HL-60 (cell line): ENCODE measurements at regions not wholly inside any gene's neighbourhood (a gene's known extent, or its start where the extent isn't known, plus 50 kb on each side); places are given as distances from the start of the nearest gene placed in this dataset.

ENCODE experiments used
- DNase-seq, 2 experiments: peaks; one replicate each; pipeline ENCODE4 v3.0.0-alpha.2; 2010 to 2020; ENCODE audit warnings: low read depth in 1 of 2, low spot score in 1 of 2
- H3K27ac ChIP-seq: fragments of 250-450 bp; sonication (Bioruptor Pico); replicated peaks from 2 replicates; pipeline ENCODE4 v1.5.1; 2020; ENCODE audit warnings: mild to moderate bottlenecking, moderate library complexity
- H3K27me3 ChIP-seq: fragments of 250-450 bp; sonication (Bioruptor Pico); 2 replicates; pipeline ENCODE4 v1.5.1; 2021; ENCODE audit warnings: mild to moderate bottlenecking, moderate library complexity; ENCODE audit not compliant: insufficient read depth, poor library complexity, severe bottlenecking
- H3K4me3 ChIP-seq: replicated peaks from 2 replicates; pipeline ENCODE4 v1.5.1; 2011; ENCODE audit warnings: mild to moderate bottlenecking, control low read depth, low read length; ENCODE audit not compliant: insufficient read depth
- GABPA ChIP-seq: IDR thresholded peaks from 2 replicates; pipeline ENCODE4 v1.6.1; 2012; ENCODE audit warnings: low read depth
- POLR2AphosphoS5 ChIP-seq: IDR thresholded peaks from 2 replicates; pipeline ENCODE4 v1.6.1; 2012; ENCODE audit warnings: low read depth
- SPI1 ChIP-seq: IDR thresholded peaks from 2 replicates; pipeline ENCODE4 v1.6.1; 2012; ENCODE audit warnings: low read depth, mild to moderate bottlenecking, borderline replicate concordance
- TF ChIP-seq, protein P1 (sequence below): IDR thresholded peaks from 2 replicates; pipeline ENCODE4 v1.6.1; 2012; ENCODE audit warnings: low read depth; ENCODE audit not compliant: insufficient replicate concordance
- TF ChIP-seq, protein P2 (sequence below): IDR thresholded peaks from one replicate; pipeline ENCODE4 v1.5.1; 2011; ENCODE audit warnings: low read length, control low read depth, inconsistent platforms; ENCODE audit not compliant: insufficient read depth

DNA sequence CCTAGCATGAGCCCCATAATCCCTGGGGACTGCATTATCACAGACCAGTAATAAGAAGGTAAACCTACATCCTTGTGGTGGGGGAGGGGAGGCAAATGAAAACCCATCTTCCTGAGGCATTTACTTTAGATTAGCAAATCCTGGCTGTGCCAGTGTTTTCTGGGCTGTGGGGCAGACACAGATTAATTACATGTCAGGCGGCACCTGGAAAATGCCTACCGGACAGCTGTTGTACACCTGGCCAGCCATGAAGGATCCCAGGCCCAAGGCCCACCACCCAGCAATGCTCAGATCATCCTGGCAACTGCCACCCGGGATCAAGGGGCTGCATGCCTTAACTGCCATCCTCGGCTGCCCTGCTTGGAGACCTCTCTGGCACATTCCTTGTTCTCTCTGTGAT, 59.1 kb upstream of the RASA2 start:
- Histone ChIP-seq H3K27ac (no peak overlapping the region), H3K27me3 (no peaks in the 10 kb centered on the region), H3K4me3 (no peak overlapping the region)
- DNase-seq: no peak
- TF ChIP-seq GABPA (no peak), SPI1 (no peak)
- TF ChIP-seq, protein P1, sequence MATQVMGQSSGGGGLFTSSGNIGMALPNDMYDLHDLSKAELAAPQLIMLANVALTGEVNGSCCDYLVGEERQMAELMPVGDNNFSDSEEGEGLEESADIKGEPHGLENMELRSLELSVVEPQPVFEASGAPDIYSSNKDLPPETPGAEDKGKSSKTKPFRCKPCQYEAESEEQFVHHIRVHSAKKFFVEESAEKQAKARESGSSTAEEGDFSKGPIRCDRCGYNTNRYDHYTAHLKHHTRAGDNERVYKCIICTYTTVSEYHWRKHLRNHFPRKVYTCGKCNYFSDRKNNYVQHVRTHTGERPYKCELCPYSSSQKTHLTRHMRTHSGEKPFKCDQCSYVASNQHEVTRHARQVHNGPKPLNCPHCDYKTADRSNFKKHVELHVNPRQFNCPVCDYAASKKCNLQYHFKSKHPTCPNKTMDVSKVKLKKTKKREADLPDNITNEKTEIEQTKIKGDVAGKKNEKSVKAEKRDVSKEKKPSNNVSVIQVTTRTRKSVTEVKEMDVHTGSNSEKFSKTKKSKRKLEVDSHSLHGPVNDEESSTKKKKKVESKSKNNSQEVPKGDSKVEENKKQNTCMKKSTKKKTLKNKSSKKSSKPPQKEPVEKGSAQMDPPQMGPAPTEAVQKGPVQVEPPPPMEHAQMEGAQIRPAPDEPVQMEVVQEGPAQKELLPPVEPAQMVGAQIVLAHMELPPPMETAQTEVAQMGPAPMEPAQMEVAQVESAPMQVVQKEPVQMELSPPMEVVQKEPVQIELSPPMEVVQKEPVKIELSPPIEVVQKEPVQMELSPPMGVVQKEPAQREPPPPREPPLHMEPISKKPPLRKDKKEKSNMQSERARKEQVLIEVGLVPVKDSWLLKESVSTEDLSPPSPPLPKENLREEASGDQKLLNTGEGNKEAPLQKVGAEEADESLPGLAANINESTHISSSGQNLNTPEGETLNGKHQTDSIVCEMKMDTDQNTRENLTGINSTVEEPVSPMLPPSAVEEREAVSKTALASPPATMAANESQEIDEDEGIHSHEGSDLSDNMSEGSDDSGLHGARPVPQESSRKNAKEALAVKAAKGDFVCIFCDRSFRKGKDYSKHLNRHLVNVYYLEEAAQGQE: no peak

DNA sequence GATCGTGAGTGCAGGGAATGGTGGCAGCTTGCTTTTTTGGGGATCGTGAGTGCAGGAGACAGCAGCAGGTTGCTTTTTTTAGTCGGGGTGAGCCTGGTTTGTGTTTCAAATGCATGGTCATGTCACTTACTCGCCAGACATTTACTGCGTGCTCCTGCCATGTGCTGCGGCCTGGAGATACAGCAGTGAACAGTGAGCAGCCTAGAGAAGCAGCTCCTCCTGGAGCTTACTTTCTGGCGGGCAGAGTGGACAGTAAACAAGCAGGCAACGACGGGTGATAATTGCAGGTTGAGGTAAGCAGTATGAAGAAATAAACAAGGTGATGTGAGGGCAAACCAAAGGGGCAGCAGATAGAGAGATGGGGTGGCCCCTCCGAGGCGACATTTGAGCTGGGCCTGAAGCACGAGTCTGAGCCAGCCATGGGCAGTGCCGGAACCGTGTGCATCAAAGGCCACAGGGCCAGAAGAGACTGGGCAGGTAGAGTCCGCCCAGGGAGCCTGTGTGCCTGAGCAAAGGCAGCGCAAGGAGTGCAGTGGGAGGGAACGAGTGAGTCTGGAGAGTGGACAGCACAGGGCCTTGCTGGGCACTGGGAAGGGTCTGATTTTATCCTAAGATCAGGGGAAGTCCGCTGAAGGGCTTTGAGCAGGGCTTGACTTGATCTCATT, 57.3 kb upstream of the RASA2 start:
- Histone ChIP-seq H3K4me3 (no peak overlapping the region), H3K27me3 (no peaks in the 10 kb centered on the region), H3K27ac (no peak overlapping the region)
- no peak for DNase-seq
- TF ChIP-seq GABPA (no peak), POLR2AphosphoS5 (no peak), SPI1 (no peak)
- TF ChIP-seq, protein P2, sequence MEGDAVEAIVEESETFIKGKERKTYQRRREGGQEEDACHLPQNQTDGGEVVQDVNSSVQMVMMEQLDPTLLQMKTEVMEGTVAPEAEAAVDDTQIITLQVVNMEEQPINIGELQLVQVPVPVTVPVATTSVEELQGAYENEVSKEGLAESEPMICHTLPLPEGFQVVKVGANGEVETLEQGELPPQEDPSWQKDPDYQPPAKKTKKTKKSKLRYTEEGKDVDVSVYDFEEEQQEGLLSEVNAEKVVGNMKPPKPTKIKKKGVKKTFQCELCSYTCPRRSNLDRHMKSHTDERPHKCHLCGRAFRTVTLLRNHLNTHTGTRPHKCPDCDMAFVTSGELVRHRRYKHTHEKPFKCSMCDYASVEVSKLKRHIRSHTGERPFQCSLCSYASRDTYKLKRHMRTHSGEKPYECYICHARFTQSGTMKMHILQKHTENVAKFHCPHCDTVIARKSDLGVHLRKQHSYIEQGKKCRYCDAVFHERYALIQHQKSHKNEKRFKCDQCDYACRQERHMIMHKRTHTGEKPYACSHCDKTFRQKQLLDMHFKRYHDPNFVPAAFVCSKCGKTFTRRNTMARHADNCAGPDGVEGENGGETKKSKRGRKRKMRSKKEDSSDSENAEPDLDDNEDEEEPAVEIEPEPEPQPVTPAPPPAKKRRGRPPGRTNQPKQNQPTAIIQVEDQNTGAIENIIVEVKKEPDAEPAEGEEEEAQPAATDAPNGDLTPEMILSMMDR: no peak
- TF ChIP-seq, protein P1: no peak

DNA sequence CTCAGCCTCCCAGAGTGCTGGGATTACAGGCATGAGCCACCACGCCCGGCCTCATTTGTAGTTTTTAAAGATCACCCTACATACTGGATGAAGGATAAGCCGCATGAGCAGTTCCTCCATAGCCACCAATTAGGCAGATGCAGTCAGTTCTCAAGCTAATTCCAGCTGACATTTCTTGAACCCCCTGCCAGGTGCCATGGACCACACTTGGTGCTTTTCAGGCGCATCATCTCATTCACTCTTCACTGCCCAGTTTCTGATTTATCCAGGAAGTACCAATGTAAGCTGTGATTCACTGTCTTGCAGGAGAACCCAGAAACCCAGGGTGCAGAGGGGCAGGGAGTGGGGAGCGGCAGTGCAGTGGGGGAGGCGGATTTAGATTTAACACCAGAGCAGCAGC, 56.5 kb upstream of the RASA2 start:
- Histone ChIP-seq H3K27me3 (no peaks in the 10 kb centered on the region), H3K27ac (no peak overlapping the region), H3K4me3 (no peak overlapping the region)
- no peak for DNase-seq
- TF ChIP-seq, protein P2: no peak
- TF ChIP-seq, protein P1: no peak
